Vagina (tissue), 2 donors: ENCODE measurements at regions not wholly inside any gene's neighbourhood (a gene's known extent, or its start where the extent isn't known, plus 50 kb on each side); places are given as distances from the start of the nearest gene placed in this dataset.

Experiments used
- POLR2A ChIP-seq, 2 donors: fragments of 450-650 bp; IDR thresholded peaks; one replicate each; pipeline ENCODE4 v1.6.1; 2017; ENCODE audit warnings: antibody characterized with exemption in 2 of 2, mild to moderate bottlenecking in 2 of 2, moderate library complexity in 2 of 2
- POLR2AphosphoS5 ChIP-seq, 2 donors: sonication (generic); formaldehyde crosslinking; IDR thresholded peaks; one replicate each; pipeline ENCODE4 v1.9.0; 2017; ENCODE audit warnings: antibody characterized with exemption in 2 of 2, mild to moderate bottlenecking in 2 of 2, low read depth in 1 of 2; ENCODE audit not compliant: insufficient read depth in 1 of 2
- TF ChIP-seq, protein P1 (sequence below), 3 experiments: fragments of 450-650 bp in 2 of 3; fragments of 200-600 bp in 1 of 3; sonication (generic) in 1 of 3; IDR thresholded peaks; one replicate each; pipeline ENCODE4 v1.5.1; 2017 to 2019; ENCODE audit warnings: antibody characterized with exemption in 3 of 3, mild to moderate bottlenecking in 2 of 3, moderate library complexity in 2 of 3

DNA sequence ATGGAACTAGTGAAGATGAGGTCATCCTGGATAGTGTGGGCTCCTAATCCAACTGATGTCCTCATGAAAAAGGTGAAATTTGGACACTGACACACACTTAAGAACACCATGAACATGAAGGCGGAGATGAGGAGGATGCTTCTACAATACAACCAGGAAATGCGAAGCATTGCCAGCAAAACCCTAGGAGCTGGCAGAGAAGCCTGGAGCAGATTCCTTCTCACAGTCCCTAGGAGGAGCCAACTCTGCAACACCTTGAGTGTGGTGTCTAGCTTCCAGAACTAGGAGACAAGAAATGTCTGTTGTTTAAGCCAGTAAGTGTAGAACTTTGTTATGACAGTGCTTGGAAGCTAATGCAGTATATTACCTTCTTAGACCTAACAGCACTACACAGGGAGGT lies 191.9 kb upstream of the PWP1 start:
- TF ChIP-seq, protein P1, sequence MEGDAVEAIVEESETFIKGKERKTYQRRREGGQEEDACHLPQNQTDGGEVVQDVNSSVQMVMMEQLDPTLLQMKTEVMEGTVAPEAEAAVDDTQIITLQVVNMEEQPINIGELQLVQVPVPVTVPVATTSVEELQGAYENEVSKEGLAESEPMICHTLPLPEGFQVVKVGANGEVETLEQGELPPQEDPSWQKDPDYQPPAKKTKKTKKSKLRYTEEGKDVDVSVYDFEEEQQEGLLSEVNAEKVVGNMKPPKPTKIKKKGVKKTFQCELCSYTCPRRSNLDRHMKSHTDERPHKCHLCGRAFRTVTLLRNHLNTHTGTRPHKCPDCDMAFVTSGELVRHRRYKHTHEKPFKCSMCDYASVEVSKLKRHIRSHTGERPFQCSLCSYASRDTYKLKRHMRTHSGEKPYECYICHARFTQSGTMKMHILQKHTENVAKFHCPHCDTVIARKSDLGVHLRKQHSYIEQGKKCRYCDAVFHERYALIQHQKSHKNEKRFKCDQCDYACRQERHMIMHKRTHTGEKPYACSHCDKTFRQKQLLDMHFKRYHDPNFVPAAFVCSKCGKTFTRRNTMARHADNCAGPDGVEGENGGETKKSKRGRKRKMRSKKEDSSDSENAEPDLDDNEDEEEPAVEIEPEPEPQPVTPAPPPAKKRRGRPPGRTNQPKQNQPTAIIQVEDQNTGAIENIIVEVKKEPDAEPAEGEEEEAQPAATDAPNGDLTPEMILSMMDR (IDR thresholded peaks at IDR 0.05) = no peak
- TF ChIP-seq POLR2AphosphoS5 (IDR thresholded peaks at IDR 0.05; ENCODE audit: insufficient read depth in 1 of 2, low read depth in 1 of 2) (no peak), POLR2A (IDR thresholded peaks at IDR 0.05) (no peak)
